ENCODE measurements at regions not wholly inside any gene's neighbourhood (a gene's known extent, or its start where the extent isn't known, plus 50 kb on each side); places are given as distances from the start of the nearest gene placed in this dataset.

DNA sequence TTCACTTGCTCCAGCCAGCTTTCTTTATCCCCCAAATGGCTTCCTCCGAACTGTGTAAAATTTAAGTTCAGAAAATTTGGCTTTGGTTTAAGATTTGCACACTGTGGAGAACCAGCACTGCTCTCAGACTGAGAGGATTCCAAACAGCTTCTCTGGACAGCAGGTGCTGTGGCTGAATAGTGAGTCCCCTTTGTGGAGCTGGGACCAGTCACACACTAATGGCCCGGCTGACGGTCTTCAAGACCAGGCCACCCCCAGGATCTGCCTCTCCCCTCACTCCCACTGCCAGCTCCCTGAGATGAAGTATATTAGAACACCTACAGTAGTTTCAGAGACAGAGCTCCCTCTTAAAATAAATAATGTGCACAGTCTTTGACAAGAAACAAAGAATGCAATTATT lies 267.3 kb downstream of the BCAT1 start:
- TF ChIP-seq, protein P1, sequence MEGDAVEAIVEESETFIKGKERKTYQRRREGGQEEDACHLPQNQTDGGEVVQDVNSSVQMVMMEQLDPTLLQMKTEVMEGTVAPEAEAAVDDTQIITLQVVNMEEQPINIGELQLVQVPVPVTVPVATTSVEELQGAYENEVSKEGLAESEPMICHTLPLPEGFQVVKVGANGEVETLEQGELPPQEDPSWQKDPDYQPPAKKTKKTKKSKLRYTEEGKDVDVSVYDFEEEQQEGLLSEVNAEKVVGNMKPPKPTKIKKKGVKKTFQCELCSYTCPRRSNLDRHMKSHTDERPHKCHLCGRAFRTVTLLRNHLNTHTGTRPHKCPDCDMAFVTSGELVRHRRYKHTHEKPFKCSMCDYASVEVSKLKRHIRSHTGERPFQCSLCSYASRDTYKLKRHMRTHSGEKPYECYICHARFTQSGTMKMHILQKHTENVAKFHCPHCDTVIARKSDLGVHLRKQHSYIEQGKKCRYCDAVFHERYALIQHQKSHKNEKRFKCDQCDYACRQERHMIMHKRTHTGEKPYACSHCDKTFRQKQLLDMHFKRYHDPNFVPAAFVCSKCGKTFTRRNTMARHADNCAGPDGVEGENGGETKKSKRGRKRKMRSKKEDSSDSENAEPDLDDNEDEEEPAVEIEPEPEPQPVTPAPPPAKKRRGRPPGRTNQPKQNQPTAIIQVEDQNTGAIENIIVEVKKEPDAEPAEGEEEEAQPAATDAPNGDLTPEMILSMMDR (IDR thresholded peaks at IDR 0.05) = no peak
- Histone ChIP-seq H3K4me1 (ENCODE audit: control insufficient read depth in 1 of 2, insufficient read depth in 1 of 2, low read depth in 1 of 2, low read length in 1 of 2) (no peaks in the 10 kb centered on the region), H3K4me3 (ENCODE audit: low read depth in 1 of 2, low read length in 1 of 2) (no peak overlapping the region), H3K27me3 (no peaks in the 10 kb centered on the region), H3K9me3 (no peaks in the 10 kb centered on the region), H3K27ac (no peak overlapping the region), H3K36me3 (no peaks in the 10 kb centered on the region)

DNA sequence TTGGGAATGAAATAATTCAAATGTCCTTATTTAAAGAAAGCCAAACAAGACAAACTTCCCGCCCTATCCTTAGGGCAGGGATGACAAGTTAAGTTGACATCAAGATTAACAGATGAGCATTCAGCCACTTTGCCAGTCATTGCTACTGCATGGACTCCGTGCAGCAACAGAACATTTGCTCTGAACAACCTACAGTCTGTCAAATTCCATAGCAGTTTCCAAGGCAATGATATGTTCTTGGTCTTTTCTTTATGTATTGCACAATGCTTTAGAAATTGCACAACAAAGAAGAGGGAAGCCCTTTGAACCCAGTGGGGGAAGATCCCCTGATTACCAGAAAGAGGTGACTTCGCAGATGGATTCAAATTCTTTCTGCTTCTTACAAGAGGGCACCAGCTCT lies 269.8 kb downstream of the BCAT1 start:
- TF ChIP-seq, protein P1 (IDR thresholded peaks at IDR 0.05) = no peak
- no peak overlapping the region for H3K4me3 ChIP-seq (ENCODE audit: low read depth in 1 of 2, low read length in 1 of 2)
- no peak overlapping the region for H3K27ac ChIP-seq
- no peaks in the 10 kb centered on the region for H3K36me3 ChIP-seq
- H3K4me1 ChIP-seq (ENCODE audit: control insufficient read depth in 1 of 2, insufficient read depth in 1 of 2, low read depth in 1 of 2, low read length in 1 of 2) = no peaks in the 10 kb centered on the region
- H3K27me3 ChIP-seq = no peaks in the 10 kb centered on the region
- no peaks in the 10 kb centered on the region for H3K9me3 ChIP-seq

DNA sequence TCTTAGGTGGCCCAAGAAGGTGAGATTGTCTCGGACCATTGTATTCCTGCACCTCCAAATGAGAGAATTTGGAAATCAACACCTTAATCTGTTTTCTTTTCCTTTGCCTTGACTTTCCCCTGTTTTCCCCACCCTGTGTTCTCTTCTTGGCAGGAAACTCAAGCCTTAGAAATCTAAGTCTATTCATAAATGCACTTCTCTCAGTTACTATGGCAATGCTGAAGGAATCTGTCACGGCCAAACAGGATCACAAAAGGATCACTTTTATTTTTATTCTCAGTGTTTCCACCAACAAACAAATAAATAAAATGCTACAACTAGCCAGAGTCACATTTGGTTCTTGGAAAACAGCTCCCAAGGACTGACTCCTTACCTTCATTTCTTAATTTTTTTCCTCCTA lies 270.5 kb downstream of the BCAT1 start:
- TF ChIP-seq, protein P1 (IDR thresholded peaks at IDR 0.05) = no peak
- no peak overlapping the region for H3K27ac ChIP-seq
- H3K9me3 ChIP-seq = no peaks in the 10 kb centered on the region

DNA sequence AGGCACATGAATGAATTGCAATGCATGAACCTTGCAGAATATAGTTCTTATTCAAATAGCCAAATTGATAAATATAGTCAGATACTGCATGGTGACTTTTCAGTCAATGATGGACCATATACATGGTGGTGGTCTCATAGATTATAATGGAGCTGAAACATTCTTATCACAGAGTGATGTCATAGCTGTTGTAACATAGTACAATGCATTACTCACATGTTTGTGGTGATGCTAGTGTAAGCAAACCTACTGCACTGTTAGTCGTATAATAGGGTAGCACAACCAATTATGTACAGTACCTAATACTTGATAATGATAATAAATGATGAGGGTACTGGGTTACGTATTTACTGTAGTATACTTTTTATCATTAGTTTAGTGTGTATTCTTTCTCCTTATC lies 280.3 kb downstream of the BCAT1 start:
- Histone ChIP-seq H3K4me1 (ENCODE audit: control insufficient read depth in 1 of 2, insufficient read depth in 1 of 2, low read depth in 1 of 2, low read length in 1 of 2) (no peaks in the 10 kb centered on the region), H3K9me3 (no peaks in the 10 kb centered on the region), H3K36me3 (no peaks in the 10 kb centered on the region), H3K27me3 (no peaks in the 10 kb centered on the region), H3K27ac (no peak overlapping the region), H3K4me3 (ENCODE audit: low read depth in 1 of 2, low read length in 1 of 2) (no peak overlapping the region)
- TF ChIP-seq, protein P1 (IDR thresholded peaks at IDR 0.05) = no peak

More for the DNA sequence above, 270.5 kb downstream of the BCAT1 start:
- Histone ChIP-seq H3K36me3 (no peaks in the 10 kb centered on the region), H3K4me3 (ENCODE audit: low read depth in 1 of 2, low read length in 1 of 2) (no peak overlapping the region), H3K27me3 (no peaks in the 10 kb centered on the region), H3K4me1 (ENCODE audit: control insufficient read depth in 1 of 2, insufficient read depth in 1 of 2, low read depth in 1 of 2, low read length in 1 of 2) (no peaks in the 10 kb centered on the region)

DNA sequence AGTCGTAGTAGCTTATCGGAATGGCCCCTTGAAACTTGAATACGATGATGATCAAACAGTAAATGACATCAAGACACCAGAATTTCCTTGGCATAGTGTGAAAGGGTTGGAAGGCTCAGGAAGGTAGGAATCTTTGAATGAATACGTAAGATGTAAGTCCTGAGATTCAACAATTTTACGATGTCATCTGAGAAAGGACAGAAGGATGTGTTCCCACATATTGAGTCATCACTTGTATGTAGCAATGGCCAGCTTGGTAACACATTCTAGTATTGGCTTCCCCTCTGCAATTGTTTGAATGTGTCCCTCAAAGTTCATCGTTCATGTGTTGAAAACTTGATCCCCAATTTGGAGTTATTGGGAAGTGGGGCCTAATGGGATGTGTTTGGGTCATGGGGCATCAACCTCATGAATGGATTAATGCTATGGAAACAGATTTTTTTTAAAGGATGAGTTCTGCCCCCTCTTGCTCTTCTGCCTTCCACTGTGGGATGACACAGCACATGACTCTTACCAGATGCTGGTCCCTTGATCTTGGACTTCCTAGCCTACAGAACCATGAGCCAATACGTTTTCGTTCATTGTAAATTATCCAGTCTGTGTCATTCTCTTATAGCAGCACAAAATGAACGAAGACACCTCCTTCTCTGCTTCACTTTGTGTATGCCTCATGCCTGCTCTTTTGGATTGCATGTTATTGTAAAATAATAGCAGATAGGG lies 284.6 kb downstream of the BCAT1 start:
- Histone ChIP-seq H3K4me3 (ENCODE audit: low read depth in 1 of 2, low read length in 1 of 2) (no peak overlapping the region), H3K9me3 (no peaks in the 10 kb centered on the region), H3K27me3 (no peaks in the 10 kb centered on the region), H3K36me3 (no peaks in the 10 kb centered on the region), H3K27ac (no peak overlapping the region), H3K4me1 (ENCODE audit: control insufficient read depth in 1 of 2, insufficient read depth in 1 of 2, low read depth in 1 of 2, low read length in 1 of 2) (no peaks in the 10 kb centered on the region)
- TF ChIP-seq, protein P1 (IDR thresholded peaks at IDR 0.05) = no peak
